Transverse colon (tissue), 4 donors: ENCODE measurements at regions not wholly inside any gene's neighbourhood (a gene's known extent, or its start where the extent isn't known, plus 50 kb on each side); places are given as distances from the start of the nearest gene placed in this dataset.

ENCODE experiments used
- CTCF ChIP-seq, 5 experiments: fragments of 200-600 bp in 3 of 5; fragments of 450-650 bp in 2 of 5; sonication (generic) in 3 of 5; IDR thresholded peaks; 1 replicate in 2 of 5; 2 replicates in 3 of 5; pipeline ENCODE4 v1.5.1; 2016 to 2017; ENCODE audit warnings: antibody characterized with exemption in 5 of 5, inconsistent platforms in 3 of 5, mild to moderate bottlenecking in 2 of 5, moderate library complexity in 1 of 5
- POLR2AphosphoS5 ChIP-seq, 3 donors: sonication (generic); formaldehyde crosslinking; IDR thresholded peaks; one replicate each; pipeline ENCODE4 v1.6.1; 2016; ENCODE audit warnings: antibody characterized with exemption in 3 of 3

- TF ChIP-seq POLR2AphosphoS5 (IDR thresholded peaks at IDR 0.05) (no peak), CTCF (IDR thresholded peaks at IDR 0.05) (no peak)
These were observed 103.8 kb upstream of the CASZ1 start for GRCh38 chr1:10900251-10900651.
